Pancreas (tissue), 10 donors: ENCODE measurements at regions not wholly inside any gene's neighbourhood (a gene's known extent, or its start where the extent isn't known, plus 50 kb on each side); places are given as distances from the start of the nearest gene placed in this dataset.

Experiments used
- ATAC-seq, 4 donors: fragments of 200-7000 bp; cut with Tn5 transposase; one replicate each; pipeline versions ENCODE4 v1.8.0 to v1.9.1; 2020; ENCODE audit warnings: mild to moderate bottlenecking in 4 of 4, moderate library complexity in 4 of 4
- DNase-seq, 6 donors: peaks; one replicate each; pipeline ENCODE4 v3.0.0-alpha.2; 2020
- FAIRE-seq: peaks from 2 replicates; lab custom pipeline; 2012; peaks lifted over from hg19 to GRCh38; lab: Jason Lieb, UNC
- H3K27ac ChIP-seq, 4 donors: fragments of 200-600 bp; sonication (generic); 1 replicate in 3 of 4; 2 replicates in 1 of 4; pipeline versions ENCODE4 v1.5.0 to v1.8.0; 2020
- H3K27me3 ChIP-seq, 4 donors: fragments of 200-600 bp; one replicate each; pipeline ENCODE4 v1.8.0; 2021
- H3K36me3 ChIP-seq, 3 donors: fragments of 200-600 bp; sonication (generic) in 1 of 3; one replicate each; pipeline versions ENCODE4 v1.5.0 to v1.8.0; 2020 to 2021
- H3K4me1 ChIP-seq, 3 donors: fragments of 200-600 bp; one replicate each; pipeline ENCODE4 v1.8.0; 2021
- H3K4me3 ChIP-seq, 4 donors: fragments of 200-600 bp; sonication (generic) in 2 of 4; one replicate each; pipeline versions ENCODE4 v1.5.0 to v1.8.0; 2020 to 2021
- H3K9me3 ChIP-seq, 4 donors: fragments of 200-600 bp; one replicate each; pipeline ENCODE4 v1.8.0; 2021
- WGBS, 2 donors: extraction: QIAGEN DNeasy Blood & Tissue Kit; methylation state at CpG; one replicate each; pipeline ENCODE4 v1.1.7; 2013; 5-methylcytosine and 5-hydroxymethylcytosine counted together
- intact Hi-C, 3 donors: fragments of 100-400 bp; cut with DNase I; formaldehyde crosslinking; loops; one replicate each; pipeline versions ENCODE4 v1.11.1 to v1.14.2; 2022
- TF ChIP-seq, protein P1 (sequence below), 4 donors: fragments of 200-600 bp; sonication (generic) in 3 of 4; IDR thresholded peaks; one replicate each; pipeline versions ENCODE4 v1.5.0 to v1.8.0; 2021; ENCODE audit warnings: antibody characterized with exemption in 4 of 4
- donor health status: healthy with polysubstance abuse.
- donor health status: DM: no; HTN: no; CAD: no; lungs with moderate emphysema.
- donor health status: DM: no; HTN: no; CAD: no.
- donor health status: control.
- donor health status: control.
- donor health status: Bipolar disorder and iron deficiency.
- donor health status: DM: yes; HTN: yes; CAD: no.
- donor health status: DM: no; HTN: no; CAD: no.
- donor health status: DM: no; HTN: no; CAD: no.
- donor health status: DM: yes; HTN: yes; CAD: no.

- TF ChIP-seq, protein P1, sequence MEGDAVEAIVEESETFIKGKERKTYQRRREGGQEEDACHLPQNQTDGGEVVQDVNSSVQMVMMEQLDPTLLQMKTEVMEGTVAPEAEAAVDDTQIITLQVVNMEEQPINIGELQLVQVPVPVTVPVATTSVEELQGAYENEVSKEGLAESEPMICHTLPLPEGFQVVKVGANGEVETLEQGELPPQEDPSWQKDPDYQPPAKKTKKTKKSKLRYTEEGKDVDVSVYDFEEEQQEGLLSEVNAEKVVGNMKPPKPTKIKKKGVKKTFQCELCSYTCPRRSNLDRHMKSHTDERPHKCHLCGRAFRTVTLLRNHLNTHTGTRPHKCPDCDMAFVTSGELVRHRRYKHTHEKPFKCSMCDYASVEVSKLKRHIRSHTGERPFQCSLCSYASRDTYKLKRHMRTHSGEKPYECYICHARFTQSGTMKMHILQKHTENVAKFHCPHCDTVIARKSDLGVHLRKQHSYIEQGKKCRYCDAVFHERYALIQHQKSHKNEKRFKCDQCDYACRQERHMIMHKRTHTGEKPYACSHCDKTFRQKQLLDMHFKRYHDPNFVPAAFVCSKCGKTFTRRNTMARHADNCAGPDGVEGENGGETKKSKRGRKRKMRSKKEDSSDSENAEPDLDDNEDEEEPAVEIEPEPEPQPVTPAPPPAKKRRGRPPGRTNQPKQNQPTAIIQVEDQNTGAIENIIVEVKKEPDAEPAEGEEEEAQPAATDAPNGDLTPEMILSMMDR (IDR thresholded peaks at IDR 0.05) = no peak
- no peaks in the 10 kb centered on the region for H3K9me3 ChIP-seq
- ATAC-seq = no peak
- H3K27me3 ChIP-seq = no peaks in the 10 kb centered on the region
- H3K27ac ChIP-seq = no peak overlapping the region
- intact Hi-C loops = no loop called here
- H3K4me3 ChIP-seq = no peak overlapping the region
- 84 to 86% methylated on average over 21 of the region's 21 CpGs for WGBS, 2 donors
- no peaks in the 10 kb centered on the region for H3K4me1 ChIP-seq
- DNase-seq = no peak
- FAIRE-seq = no peak
- H3K36me3 ChIP-seq = no peaks in the 10 kb centered on the region
These were observed 138.1 kb upstream of the MED13L start for GRCh38 chr12:116415408-116416108.

- no peaks in the 10 kb centered on the region for H3K27me3 ChIP-seq
- WGBS, 2 donors = 54 to 57% methylated on average over 3 of the region's 3 CpGs
- no peaks in the 10 kb centered on the region for H3K9me3 ChIP-seq
- no peaks in the 10 kb centered on the region for H3K36me3 ChIP-seq
- FAIRE-seq (no peak), ATAC-seq (no peak), DNase-seq (no peak)
- intact Hi-C loops = no loop called here
- TF ChIP-seq, protein P1 (IDR thresholded peaks at IDR 0.05) = no peak
- H3K4me1 ChIP-seq = no peaks in the 10 kb centered on the region
- H3K4me3 ChIP-seq = no peak overlapping the region
- no peak overlapping the region for H3K27ac ChIP-seq
These were observed 138.7 kb upstream of the MED13L start for GRCh38 chr12:116416166-116416565.

DNA sequence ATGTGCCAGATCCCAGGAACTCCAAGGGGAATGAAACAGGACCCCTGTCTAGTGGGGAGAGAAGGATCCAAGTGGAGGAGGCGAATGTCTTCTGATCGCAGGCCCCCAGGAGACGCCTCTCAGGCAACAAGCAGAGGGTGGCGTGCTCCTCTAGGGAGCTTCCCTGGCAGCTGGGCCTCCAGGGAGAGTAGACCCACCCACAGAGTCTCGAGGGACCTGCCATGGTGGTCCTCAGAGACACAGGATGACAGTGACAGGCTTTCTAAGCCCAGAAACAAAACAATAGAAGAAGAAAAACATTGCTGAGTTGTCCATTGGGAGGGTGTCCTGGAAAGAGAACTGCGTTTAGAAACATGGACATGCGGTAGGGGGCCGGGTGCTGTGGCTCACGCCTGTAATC is 140.6 kb upstream of the MAP1LC3B2 start:
- H3K27ac ChIP-seq = no peak overlapping the region
- no peak overlapping the region for H3K4me3 ChIP-seq
- H3K9me3 ChIP-seq = no peaks in the 10 kb centered on the region
- no peaks in the 10 kb centered on the region for H3K27me3 ChIP-seq
- no peaks in the 10 kb centered on the region for H3K4me1 ChIP-seq
- intact Hi-C loops = no loop called here
- no peak for ATAC-seq
- WGBS, 2 donors = 82 to 83% methylated on average over 9 of the region's 9 CpGs
- DNase-seq = no peak
- TF ChIP-seq, protein P1 (IDR thresholded peaks at IDR 0.05) = no peak
- no peak for FAIRE-seq
- H3K36me3 ChIP-seq = no peaks in the 10 kb centered on the region

GRCh38 chr12:116420227-116420880 is 138.8 kb upstream of the MAP1LC3B2 start:
- no peak for ATAC-seq
- H3K4me3 ChIP-seq = no peak overlapping the region
- no peak for FAIRE-seq
- no peaks in the 10 kb centered on the region for H3K9me3 ChIP-seq
- H3K36me3 ChIP-seq = no peaks in the 10 kb centered on the region
- H3K27ac ChIP-seq = no peak overlapping the region
- TF ChIP-seq, protein P1 (IDR thresholded peaks at IDR 0.05) = no peak
- intact Hi-C loops = no loop called here
- no peaks in the 10 kb centered on the region for H3K27me3 ChIP-seq
- no peak for DNase-seq
- no peaks in the 10 kb centered on the region for H3K4me1 ChIP-seq
- 50 to 58% methylated on average over 8 of the region's 8 CpGs for WGBS, 2 donors
